T-helper 1 cell (primary cell): ENCODE measurements at regions not wholly inside any gene's neighbourhood (a gene's known extent, or its start where the extent isn't known, plus 50 kb on each side); places are given as distances from the start of the nearest gene placed in this dataset.
"Not testable (repeated sequence)": the region's sequence is repeated elsewhere in the genome, so short reads cannot be mapped to it uniquely, and the experiment has no call there.

Source experiments
- DNase-seq, 5 donors: peaks; one replicate each; pipeline ENCODE4 v3.0.0-alpha.2; 2012 to 2020

DNA sequence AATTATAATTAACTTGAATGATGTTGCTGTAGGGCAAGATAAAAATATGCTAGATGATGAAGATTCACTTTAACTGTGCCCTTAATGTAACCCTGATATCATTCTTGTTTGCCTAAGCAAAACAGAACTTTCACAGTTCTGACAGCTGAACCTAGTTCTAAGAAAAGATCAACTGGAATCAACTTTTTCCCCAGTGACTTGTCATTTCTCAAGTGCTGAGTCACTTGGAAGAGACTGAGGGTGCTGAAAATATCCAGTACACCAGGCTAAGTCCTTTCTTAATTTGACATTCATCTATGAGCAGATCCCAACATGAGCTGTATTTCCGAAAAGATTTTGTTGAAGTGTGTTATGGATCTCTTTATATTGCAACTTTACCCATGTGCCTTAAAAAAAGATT, 140.4 kb downstream of the MID1IP1 start:
- DNase-seq = no peak

DNA sequence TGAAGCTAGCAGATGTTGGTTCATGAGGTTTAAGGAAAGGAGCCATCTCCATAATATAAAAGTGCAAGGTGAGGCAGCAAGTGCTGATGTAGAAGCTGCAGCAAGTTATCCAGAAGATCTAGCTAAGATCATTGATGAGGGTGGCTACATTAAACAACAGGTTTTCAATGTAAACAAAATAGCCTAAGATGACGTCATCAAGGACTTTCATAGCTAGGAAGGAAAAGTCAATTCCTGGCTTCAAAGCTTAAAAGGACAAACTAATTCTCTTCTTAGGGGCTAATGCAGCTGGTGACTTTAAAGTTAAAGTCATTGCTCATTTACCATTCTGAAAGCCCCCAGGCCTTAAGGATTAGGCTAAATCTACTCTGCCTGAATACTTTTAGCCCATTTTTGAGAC, 141.9 kb downstream of the MID1IP1 start:
- no peak for DNase-seq

DNA sequence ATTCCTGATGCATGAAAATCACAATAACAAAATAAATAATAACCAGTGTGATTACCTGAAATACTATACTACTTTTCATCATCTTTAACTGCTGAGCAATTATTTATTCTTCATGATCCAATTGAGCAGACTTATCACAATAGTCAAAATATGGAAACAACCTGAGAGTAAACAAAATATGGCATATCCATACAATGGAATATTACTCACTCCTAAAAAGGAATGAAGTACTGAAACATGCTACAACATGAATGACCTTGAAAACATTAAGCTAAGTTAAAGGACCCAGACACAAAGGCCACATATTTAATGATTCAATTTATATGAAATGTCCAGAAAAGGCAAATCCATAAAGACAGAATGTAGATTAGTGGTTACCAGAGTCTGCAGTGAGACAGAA, 146.8 kb downstream of the MID1IP1 start:
- DNase-seq = no peak

DNA sequence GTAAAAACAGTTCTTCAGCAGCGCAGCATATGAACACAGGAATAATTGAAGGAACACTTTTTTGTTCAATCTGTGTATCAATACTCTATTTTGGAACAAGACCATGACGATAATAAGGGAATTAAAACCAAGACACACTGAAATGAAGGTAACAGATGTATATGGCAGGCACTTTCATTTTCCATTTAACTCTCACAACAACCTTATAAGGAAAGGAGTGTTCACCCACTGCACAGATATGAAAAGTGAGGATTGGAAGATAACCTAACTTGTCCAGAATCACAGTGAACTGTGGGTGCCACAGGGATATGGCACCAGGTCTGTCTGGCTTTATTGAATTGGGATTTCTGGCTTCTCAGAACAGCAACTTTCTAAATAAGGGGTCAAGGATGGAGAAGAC, 153.3 kb downstream of the MID1IP1 start:
- no peak for DNase-seq

DNA sequence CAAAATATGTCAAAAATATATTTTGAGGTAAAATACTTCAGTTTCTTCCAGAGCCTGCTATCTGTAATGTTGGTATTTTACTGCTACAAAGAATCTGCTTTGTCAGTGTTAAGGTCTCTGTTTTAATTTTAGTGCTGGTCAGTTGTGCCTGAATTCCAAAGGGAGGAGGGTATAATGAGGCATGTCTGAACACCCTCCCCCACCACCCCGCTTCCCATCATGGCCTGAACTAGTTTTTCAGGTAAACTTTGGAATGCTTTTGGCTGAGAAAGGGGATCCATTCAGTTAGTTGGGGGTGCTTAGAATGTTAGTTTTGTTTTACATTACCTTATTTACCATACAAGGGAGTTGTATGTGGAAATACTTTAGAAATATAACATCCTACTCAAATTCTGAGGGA, 158.5 kb downstream of the MID1IP1 start:
- no peak for DNase-seq

DNA sequence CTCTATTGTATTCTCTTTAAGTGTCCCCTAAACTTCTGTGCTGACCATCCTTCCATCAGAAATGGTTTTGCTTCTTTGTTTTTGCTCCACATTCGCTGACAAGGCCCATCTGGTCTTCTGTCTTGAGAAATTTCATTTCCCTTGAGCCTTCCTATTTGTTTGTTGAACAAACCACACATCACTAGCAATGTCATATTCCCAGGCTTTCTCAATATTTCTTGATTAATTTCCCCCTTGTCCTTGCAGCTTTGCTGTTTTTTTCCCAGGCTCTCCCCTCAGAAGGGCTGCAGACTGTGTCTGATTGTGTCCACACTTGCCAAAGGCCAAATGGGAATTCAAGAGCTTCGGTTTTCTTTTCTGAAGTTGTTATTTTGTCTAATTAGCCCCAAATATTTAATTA, 158.9 kb downstream of the MID1IP1 start:
- DNase-seq = no peak

DNA sequence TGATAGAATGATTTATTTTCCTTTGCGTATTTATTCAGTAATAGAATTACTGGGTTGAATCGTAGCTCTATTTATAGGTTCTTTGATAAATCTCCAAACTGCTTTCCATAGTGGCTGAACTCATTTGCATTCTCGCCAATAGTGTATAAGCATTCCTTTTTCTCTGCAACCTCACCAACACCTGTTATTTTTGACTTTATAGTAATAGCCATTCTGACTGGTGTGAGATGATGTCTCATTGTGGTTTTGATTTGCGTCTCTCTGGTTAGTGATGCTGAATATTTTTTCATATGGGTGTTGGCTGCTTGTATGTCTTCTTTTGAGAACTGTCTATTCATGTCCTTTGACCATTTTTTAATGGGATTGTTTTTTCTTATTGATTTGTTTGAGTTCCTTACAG, 160.7 kb downstream of the MID1IP1 start:
- no peak for DNase-seq

DNA sequence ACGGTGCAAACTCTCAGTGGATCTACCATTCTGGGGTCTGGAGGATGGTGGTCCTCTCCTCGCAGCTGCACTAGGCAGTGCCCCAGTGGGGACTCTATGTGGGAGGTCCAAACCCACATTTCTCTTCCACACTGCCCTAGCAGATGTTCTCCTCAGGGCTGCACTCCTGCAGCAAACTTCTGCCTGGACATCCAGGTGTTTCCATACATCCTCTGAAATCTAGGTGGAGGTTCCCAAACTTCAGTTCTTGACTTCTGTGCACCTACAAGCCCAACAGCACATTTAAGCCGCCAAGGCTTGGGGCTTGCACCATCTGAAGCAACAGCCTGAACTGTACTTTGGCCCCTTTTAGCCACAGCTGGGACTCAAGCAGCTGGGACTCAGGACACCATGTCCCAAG, 162.0 kb downstream of the MID1IP1 start:
- DNase-seq = not testable (repeated sequence)

DNA sequence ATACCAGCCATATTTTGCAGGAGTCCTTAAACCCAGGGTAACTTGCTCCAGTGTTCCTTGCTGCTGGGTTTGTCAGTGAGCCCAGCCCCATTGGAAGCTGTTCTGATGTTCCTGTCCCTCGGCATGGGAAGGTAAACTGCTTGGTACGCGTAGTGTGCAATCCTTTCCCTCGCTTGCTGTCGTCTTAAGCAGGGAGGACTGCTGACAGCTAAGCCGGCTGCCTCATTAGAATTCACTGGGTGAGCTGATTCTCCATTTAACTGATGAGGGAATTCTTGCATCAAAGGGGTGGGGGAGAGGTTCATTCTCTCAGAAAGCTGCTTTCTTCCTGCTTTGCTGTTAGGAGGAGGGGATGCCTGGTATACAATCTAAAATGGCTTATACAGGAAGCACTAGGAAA, 164.6 kb downstream of the MID1IP1 start:
- DNase-seq = no peak

DNA sequence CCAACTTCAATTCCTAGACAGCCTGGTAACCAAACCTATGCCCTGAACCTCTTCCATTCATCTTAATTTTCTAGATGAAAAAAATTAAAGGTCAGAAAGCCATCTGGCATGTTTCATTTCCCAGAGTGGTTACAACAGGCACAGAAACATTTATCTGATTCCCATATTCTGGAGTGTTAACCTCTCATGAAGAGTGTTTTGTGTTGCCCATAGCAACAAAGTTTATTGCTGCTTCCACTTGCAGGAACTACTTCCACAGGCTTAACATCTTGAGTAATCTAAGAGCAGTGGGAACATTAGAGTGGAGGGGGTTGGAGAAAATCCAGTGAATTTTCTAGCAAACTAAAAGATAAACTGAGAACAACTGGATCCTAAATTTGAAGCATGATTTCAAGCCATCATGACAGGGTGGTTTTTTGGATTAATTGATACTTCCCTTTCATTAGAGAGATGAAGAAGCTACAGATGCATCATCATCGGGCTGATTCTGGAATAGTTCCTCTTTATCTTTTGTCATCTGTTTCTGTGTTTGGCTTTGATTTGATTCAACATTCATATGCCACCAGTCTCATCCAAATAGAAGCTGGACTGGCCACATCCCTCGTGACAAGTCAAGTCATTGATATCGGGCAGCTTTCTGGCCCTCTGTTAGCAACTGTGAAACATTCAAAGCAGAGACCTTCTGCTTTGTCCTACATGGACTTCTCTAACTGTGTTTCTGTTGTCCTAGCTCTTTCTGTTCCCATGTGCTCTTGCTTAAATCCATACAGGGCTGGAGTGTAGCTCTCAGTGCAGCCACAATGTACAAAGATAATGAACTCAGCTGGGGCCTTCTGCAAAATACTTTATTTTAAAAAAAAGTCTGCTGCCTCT, 167.3 kb downstream of the MID1IP1 start:
- DNase-seq = no peak

DNA sequence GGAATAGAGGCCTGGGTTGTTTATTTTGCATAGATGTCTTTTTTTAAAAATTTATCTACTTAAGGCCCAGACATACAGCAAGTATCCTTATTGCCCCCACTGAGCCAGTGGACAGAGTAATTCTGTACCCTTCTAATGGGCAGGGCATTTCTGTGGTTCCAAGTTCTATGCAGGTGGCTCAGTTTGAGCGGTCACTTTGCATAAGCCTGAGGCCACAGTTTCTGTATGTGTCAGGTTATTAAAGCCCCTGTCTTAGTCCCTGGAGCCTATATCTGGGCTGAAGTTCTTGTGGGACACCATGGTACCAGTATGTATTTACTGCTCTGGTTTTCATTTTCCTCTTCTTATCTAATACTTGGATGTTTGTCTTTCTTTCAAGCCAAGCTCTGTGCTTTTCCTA, 168.8 kb downstream of the MID1IP1 start:
- DNase-seq = no peak

DNA sequence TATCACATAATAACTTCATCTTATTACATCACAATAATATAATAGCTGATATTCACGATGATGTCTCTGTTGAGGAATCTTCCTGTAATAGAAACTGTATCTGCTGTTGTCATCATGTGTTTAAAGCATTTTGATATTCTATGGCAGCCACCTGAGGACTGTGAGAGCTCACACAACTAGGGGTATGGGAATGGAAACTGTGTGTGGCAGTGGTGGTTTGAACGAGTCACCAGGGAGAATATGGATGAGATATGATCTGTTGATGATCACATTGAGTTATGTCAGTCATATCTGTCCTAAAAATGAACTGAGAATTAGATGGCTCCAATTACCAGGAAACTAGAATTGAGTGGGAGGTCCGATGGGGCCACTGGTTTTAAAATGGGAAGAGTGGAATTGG, 169.6 kb downstream of the MID1IP1 start:
- no peak for DNase-seq

DNA sequence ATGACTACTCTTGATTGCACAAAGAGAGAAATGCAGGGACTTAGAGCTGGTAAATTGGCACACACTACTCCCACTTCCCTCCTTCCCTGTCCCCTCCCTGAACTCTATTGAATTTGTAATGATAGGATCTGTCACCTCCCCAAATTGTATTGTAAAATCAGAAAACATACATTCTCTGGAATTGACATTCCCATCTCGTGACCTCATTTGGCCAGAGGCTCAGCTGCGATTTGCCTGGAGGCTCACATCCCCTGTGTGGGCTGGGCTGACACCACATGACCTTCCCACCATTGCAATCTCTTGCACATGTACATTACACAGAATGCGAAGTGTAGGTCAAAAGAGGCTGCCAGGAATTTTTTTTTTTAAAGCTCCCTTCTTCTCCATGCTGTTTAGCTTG, 172.1 kb downstream of the MID1IP1 start:
- no peak for DNase-seq

DNA sequence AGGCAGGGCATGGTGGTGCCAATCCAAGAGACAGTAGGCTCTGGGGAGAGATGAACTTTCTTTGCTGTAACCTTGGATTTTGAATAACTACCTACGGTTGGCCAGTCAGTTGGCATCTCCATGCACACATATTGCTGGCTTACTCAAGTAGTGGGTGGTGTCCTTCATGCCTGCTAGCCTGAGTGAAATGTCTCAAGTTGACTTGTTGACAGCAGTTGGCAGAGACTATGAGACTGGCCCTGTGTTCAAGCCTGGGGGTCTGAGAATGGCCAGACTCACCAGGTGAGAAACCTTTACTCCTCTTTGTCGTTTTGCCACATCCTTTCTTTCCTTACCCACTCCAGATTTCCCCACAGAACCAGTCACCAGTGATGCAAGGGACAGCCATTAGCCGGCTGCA, 173.3 kb downstream of the MID1IP1 start:
- no peak for DNase-seq

DNA sequence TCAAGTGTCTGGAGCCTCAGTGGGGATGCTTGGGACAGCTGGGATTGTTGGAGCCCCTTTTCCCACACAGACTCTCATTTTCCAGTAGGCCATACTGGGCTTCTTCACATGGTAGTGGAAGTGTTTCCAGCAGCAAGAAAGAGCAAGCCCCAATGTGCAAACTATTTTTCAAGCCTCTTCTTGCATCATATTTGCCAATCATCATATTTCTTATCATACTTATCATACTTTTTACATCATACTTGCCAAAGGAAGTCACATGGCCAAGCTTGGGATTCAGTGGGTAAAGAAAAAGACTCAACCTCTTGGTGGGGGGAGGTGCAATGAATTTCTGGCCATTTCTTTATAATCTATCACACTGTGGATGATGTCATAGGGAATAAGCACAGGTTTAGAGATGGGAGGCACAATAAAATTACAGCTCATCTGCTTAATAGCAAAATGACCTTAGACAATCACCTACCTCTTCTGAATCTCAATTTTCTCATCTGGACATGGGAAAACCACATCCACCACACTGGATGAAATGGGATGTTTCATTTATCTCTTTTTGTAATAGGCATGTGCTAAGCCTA, 174.2 kb downstream of the MID1IP1 start:
- no peak for DNase-seq

DNA sequence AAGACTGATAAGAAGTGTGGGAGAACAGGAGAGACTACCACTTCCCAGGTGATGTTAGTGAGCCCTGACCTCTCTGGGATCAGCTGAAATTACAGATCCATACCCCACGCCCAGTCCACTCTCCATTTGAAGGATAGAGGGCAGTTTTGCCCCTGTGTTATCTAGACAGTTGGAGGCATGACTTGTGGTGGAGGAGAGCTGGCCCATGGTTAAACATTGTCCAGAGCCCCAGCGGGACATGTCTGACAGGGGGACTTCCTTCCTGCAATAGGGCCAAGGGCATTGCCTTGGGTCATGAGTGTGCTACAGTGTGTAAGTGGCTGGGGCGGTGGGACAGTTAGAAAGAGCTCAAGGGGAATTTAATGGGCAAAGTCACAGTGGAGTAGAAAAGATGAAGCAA, 181.1 kb downstream of the MID1IP1 start:
- DNase-seq = no peak

DNA sequence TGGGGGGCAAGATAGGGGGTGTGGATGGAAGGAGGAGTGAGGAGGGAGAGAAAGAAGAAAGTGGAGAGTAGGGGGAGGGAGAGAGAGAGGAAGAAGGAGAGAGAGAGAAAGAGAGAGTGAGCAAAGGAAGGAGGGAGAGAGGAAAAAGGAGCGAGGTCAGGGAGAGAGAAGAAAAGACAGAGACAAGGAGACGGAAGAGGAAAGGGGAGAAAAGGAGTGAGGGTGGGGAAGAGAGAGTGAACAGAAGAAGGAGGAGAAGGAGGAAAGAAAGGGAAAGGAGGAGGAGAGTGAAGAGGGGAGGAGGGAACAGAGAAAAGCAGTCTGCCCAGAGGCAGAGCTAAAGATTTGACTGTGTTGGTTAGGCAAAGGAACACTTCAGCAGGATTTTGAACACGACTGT, 181.6 kb downstream of the MID1IP1 start:
- DNase-seq = no peak

DNA sequence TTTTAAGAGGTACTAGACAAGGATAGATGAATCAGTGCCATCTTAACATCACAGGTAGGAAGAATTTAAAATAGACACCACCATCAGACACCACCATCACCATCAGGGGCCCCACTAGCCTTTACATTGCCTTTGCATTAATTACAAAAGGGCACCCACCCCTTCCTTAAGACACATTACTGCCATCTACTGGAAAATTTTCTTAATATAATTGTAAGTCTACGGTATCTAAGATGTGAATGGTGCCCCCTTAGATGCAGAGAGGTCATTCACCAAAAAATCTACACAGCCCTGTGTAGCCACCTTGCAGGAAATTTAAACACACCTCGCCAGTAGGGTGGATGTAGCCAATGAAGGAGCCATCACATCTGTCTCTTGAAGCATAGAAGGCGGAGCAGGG, 184.1 kb downstream of the MID1IP1 start:
- peak in 1 of 5 donors; percentile 18 for DNase-seq

DNA sequence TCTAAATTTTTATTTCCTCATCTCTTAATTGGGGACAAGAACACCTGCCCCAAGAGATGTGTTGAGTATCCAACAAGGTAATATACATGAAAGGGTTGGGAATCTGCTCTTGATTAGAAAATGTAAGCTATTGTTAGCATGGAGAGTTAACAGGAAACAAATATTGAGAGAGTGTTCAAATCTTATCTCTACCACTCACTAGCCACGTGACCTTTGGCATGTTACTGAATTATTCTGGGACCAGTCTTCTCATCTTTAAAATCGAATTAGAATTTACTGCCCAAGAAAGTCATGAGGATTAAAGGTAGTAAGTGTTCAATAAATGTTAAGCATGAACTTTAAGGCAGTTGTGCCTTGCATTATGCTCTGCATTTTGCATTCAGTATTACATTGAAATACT, 184.7 kb downstream of the MID1IP1 start:
- DNase-seq = no peak

DNA sequence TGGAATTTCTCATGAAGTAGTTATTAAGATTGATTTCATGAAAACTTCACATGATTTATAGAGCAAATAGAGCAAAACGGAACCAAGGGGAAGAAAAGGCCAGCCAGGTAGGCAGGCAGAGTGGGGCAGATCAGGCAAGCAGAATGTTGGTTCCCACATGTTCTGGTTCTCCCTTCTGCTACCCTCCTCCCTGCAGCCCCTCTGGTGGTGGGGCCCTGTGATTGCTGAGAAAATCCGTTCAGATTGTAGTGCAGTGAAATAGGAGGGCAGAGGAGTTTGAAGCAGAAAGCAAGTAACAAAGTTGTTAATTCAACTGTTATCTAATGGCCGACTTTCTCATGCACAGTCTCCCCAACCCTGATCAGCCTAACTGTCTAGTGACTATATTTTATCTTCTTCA, 185.3 kb downstream of the MID1IP1 start:
- no peak for DNase-seq

DNA sequence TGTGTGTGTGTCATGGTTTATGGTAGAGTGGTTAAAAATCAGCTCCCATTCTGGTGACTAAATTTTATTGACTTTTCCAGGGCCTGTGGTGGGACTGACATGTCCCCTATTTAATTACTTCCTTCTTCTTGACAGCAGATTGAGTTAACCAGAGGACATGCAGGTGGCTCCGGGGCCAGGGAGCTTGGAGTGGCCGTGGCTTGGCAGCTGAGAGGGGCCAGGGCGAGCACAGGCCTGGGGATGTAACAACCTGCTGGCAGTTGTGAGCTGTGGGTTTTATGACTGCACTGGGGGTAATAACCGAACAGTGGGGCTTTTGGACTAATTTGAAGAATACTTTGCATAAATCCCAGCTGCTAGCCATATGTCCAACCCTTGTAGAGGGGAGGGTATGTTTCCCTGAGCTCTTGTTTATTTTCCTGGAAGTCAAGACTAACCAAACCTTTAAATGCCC, 186.0 kb downstream of the MID1IP1 start:
- DNase-seq = no peak

DNA sequence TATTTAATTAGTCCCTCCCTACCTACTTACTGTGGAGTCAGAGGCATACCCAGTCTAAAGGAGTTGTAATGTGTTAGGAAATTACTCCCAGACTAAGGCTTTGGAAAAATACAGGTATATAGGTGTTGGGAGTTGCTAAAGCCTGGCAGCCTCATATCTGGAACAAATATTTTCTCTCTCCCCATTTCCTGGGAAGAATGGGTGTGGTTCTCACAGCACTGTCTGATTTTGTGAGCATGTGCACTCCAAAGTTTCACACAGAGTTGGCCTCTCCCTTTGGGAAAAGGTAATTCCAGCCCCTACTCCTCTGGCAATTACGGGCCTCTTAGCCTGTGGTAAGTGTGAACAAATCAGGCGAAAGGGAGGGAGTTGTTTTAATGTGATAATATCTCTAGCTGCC, 187.0 kb downstream of the MID1IP1 start:
- DNase-seq = no peak

DNA sequence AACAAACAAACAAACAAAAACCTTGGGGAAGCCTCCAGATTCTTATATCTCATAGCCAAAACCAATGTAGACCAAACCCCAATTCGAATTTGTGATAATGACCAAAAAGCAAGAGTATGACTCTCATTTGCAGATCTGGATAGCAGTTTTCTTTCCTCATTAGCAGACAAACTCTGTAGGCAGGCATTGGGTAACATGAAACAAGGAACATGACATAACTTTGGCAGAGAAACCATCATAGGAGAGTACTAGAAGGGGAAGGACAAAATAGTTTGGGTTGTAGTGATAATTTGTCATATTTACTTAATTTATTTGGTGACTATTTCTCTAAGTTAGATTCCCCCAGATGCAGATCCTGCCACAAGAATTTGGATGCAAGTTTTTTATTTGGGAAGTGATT, 187.8 kb downstream of the MID1IP1 start:
- no peak for DNase-seq

DNA sequence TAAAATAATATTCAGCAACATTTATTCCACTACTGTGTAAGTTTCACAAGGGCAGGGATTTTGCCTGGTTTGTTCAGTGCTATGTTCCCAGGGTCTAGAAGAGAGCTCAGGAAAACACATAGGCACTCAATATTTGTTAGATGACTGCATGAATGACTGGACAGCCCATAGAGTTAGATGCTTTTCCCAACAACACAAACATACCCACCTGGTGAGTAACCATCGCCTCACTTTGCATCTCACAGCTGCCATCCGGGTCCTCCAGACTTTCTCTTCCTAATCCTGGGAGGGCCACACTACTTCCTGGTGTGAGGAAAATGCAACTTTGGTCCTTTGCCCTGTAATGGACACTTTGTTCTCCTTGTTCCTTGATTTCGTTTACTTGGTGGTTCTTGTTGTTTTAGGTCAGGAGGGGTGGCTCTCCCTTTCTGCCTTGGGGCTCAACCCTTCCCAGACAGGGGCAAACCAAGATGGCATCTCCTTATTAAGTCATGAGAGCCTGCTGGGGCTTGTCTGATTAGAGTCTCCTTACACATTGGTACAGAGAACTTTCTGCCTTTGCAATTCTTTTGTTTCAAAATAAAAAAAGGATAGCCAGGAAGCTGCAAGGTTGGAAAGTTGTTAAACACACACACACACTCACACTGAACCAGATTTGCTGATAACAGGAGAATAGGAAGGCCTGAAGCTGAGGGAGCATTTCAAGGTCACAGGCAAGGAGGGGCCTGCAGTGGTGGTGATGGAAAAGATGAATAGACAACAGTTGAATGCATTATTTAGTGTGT, 190.6 kb downstream of the MID1IP1 start:
- DNase-seq = no peak
